K562 (cell line): ENCODE measurements at regions not wholly inside any gene's neighbourhood (a gene's known extent, or its start where the extent isn't known, plus 50 kb on each side); places are given as distances from the start of the nearest gene placed in this dataset.

Source experiments
- ATAC-seq: fragments of 200-7000 bp; cut with Tn5 transposase; 3 replicates; pipeline ENCODE4 v1.9.1; 2020; ENCODE audit warnings: moderate library complexity
- BruUV-seq: library from RNA; stranded (reverse); fragments of 400-500 nt; replicated peaks from 2 replicates; lab custom pipeline; 2021; lab: Mats Ljungman, UMichigan
- CTCF ChIA-PET: fragments of 300-600 bp; formaldehyde crosslinking; extraction: SDS; loops from one replicate; lab custom pipeline; 2021; ENCODE audit warnings: low intra/inter-chr PET ratio; lab: Yijun Ruan, JAX
- POLR2A ChIA-PET: fragments of 300-600, 350-650 bp; sonication (Branson Sonifier 250); formaldehyde crosslinking; extraction: SDS; loops from one replicate; lab custom pipeline; 2021; ENCODE audit warnings: antibody characterized with exemption, inconsistent platforms; lab: Yijun Ruan, JAX
- DNase-seq, 4 experiments: peaks; one replicate each; pipeline versions ENCODE4 v3.0.0 to v3.0.0-alpha.2; 2011 to 2018; ENCODE audit warnings: low spot score in 3 of 4, mixed read lengths in 3 of 4; ENCODE audit errors: extremely low read depth in 1 of 4
- FAIRE-seq: peaks from 2 replicates; lab custom pipeline; 2011; peaks lifted over from hg19 to GRCh38; lab: Jason Lieb, UNC
- H2AFZ ChIP-seq: 2 replicates; pipeline ENCODE4 v1.6.0; 2011; ENCODE audit warnings: low read depth, low read length, control low read depth, inconsistent platforms
- H3K27ac ChIP-seq: fragments of 200-600 bp; 3 replicates; pipeline ENCODE4 v1.8.0; 2011; ENCODE audit warnings: low read depth, mild to moderate bottlenecking, control low read depth, inconsistent platforms, low read length, moderate library complexity, mixed read lengths; ENCODE audit errors: extremely low read depth
- H3K27me3 ChIP-seq, 2 experiments: fragments of 300-600 bp in 1 of 2; 2 replicates in 1 of 2; 3 replicates in 1 of 2; pipeline versions ENCODE4 v1.6.0 to v1.8.0; 2011; ENCODE audit warnings: inconsistent platforms in 2 of 2, low read length in 2 of 2, mild to moderate bottlenecking in 1 of 2, mixed read lengths in 1 of 2, moderate library complexity in 1 of 2; ENCODE audit not compliant: control insufficient read depth in 2 of 2, insufficient read depth in 2 of 2
- H3K36me3 ChIP-seq: fragments of 300-600 bp; 3 replicates; pipeline ENCODE4 v1.8.0; 2011; ENCODE audit warnings: mild to moderate bottlenecking, low read length, inconsistent platforms; ENCODE audit not compliant: control insufficient read depth, insufficient read depth
- H3K4me1 ChIP-seq, 2 experiments: fragments of 200-600 bp in 1 of 2; replicated peaks in 1 of 2; 2 replicates in 1 of 2; 3 replicates in 1 of 2; pipeline versions ENCODE4 v1.5.1 to v1.8.0; 2011; ENCODE audit warnings: inconsistent platforms in 2 of 2, low read length in 2 of 2, mild to moderate bottlenecking in 1 of 2, mixed read lengths in 1 of 2, moderate library complexity in 1 of 2; ENCODE audit not compliant: control insufficient read depth in 2 of 2, insufficient read depth in 2 of 2
- H3K4me2 ChIP-seq: 2 replicates; pipeline ENCODE4 v1.6.1; 2011; ENCODE audit warnings: low read length, control low read depth, inconsistent platforms, mixed read lengths; ENCODE audit not compliant: insufficient read depth
- H3K4me3 ChIP-seq: fragments of 200-600 bp; sonication (generic), shearing (Covaris generic); 2 replicates; pipeline ENCODE4 v1.5.1; 2016; ENCODE audit warnings: control low read depth, inconsistent platforms
- H3K79me2 ChIP-seq: fragments of 200-600 bp; 3 replicates; pipeline ENCODE4 v1.8.0; 2011; ENCODE audit warnings: low read length, inconsistent platforms; ENCODE audit not compliant: control insufficient read depth, insufficient read depth
- H3K9ac ChIP-seq, 2 experiments: 2 replicates each; pipeline versions ENCODE4 v1.6.0 to v1.6.1; 2011; ENCODE audit warnings: low read depth in 2 of 2, low read length in 2 of 2, control low read depth in 1 of 2, inconsistent platforms in 1 of 2, mild to moderate bottlenecking in 1 of 2, mixed read lengths in 1 of 2; ENCODE audit not compliant: insufficient read depth in 1 of 2
- H3K9me1 ChIP-seq: one replicate; pipeline ENCODE4 v1.6.0; 2011; ENCODE audit warnings: inconsistent platforms, mild to moderate bottlenecking, low read length, moderate library complexity; ENCODE audit not compliant: control insufficient read depth, insufficient read depth
- H3K9me3 ChIP-seq: replicated peaks from 2 replicates; pipeline ENCODE4 v1.5.1; 2011; ENCODE audit warnings: low read depth, low read length, inconsistent platforms; ENCODE audit not compliant: control insufficient read depth, insufficient read depth
- H4K20me1 ChIP-seq: replicated peaks from 2 replicates; pipeline ENCODE4 v1.6.1; 2011; ENCODE audit warnings: low read length, inconsistent platforms, mixed read lengths; ENCODE audit not compliant: control insufficient read depth, insufficient read depth
- ARHGAP35 ChIP-seq: fragments of 450-650 bp; IDR thresholded peaks from 2 replicates; pipeline ENCODE4 v1.6.1; 2018; ENCODE audit not compliant: partially characterized antibody
- BRD9 ChIP-seq: fragments of 450-650 bp; IDR thresholded peaks from 2 replicates; pipeline ENCODE4 v1.6.1; 2018; ENCODE audit warnings: low read depth; ENCODE audit not compliant: partially characterized antibody
- CBX8 ChIP-seq: fragments of 200-600 bp; sonication (generic); IDR thresholded peaks from 2 replicates; pipeline ENCODE4 v1.6.1; 2012; ENCODE audit warnings: borderline replicate concordance, mixed run types, low read depth, mild to moderate bottlenecking, moderate library complexity, mixed read lengths, low read length, control low read depth, inconsistent platforms; ENCODE audit not compliant: poor library complexity, severe bottlenecking; ENCODE audit errors: extremely low read depth
- CHD2 ChIP-seq: IDR thresholded peaks from 2 replicates; pipeline ENCODE4 v1.6.1; 2011; ENCODE audit warnings: low read depth, low read length
- ESRRB ChIP-seq: fragments of 250-450 bp; sonication (Bioruptor Pico); IDR thresholded peaks from 2 replicates; pipeline ENCODE4 v1.5.0; 2020; ENCODE audit warnings: mild to moderate bottlenecking, moderate library complexity, borderline replicate concordance
- ETV1 ChIP-seq: fragments of 450-650 bp; conservative IDR thresholded peaks from 2 replicates; pipeline ENCODE4 v1.6.1; 2016; ENCODE audit warnings: missing genetic modification characterization, control low read depth, low read depth, missing compliant biosample characterization
- LARP7 ChIP-seq: fragments of 450-650 bp; IDR thresholded peaks from 2 replicates; pipeline ENCODE4 v1.6.1; 2016
- MAX ChIP-seq: sonication (generic); formaldehyde crosslinking; IDR thresholded peaks from 2 replicates; pipeline ENCODE4 v1.9.0; 2022; ENCODE audit warnings: mild to moderate bottlenecking, missing genetic modification reagents
- MAZ ChIP-seq, 2 experiments: fragments of 450-650 bp in 1 of 2; sonication (generic) in 1 of 2; formaldehyde crosslinking; IDR thresholded peaks in 1 of 2; conservative IDR thresholded peaks in 1 of 2; 2 replicates each; pipeline versions ENCODE4 v1.4.0 to v1.5.0; 2020; ENCODE audit warnings: mild to moderate bottlenecking in 1 of 2, missing genetic modification reagents in 1 of 2
- NONO ChIP-seq, 2 experiments: fragments of 200-400 bp in 1 of 2; fragments of 450-650 bp in 1 of 2; formaldehyde crosslinking in 1 of 2; IDR thresholded peaks; 2 replicates each; pipeline ENCODE4 v1.6.1; 2017; ENCODE audit warnings: low read depth in 2 of 2, mild to moderate bottlenecking in 2 of 2, moderate library complexity in 2 of 2, low read length in 1 of 2
- SMARCE1 ChIP-seq: fragments of 450-650 bp; IDR thresholded peaks from 2 replicates; pipeline ENCODE4 v1.7.1; 2016; ENCODE audit warnings: mild to moderate bottlenecking
- TFAM ChIP-seq: fragments of 250-450 bp; sonication (Bioruptor Pico); conservative IDR thresholded peaks from 2 replicates; pipeline ENCODE4 v1.5.0; 2021; ENCODE audit warnings: mild to moderate bottlenecking, moderate library complexity
- ZBTB26 ChIP-seq: fragments of 450-650 bp; formaldehyde crosslinking; IDR thresholded peaks from 2 replicates; pipeline ENCODE4 v1.4.0; 2022; ENCODE audit warnings: missing genetic modification characterization
- ZNF780A ChIP-seq: fragments of 250-450 bp; sonication (Bioruptor Pico); IDR thresholded peaks from 2 replicates; pipeline ENCODE4 v1.5.0; 2021; ENCODE audit warnings: mild to moderate bottlenecking
- WGBS: fragments of 100-300 bp; shearing (Covaris generic); methylation state at CpG from one replicate; pipeline ENCODE4 v1.1.6; 2016; ENCODE audit warnings: low coverage, mixed read lengths; ENCODE audit not compliant: insufficient coverage; ENCODE audit errors: missing lambda C conversion rate; 5-methylcytosine and 5-hydroxymethylcytosine counted together
- in situ Hi-C: fragments of 300-500 bp; cut with MboI; formaldehyde crosslinking; loops from 4 replicates; pipeline ENCODE4 v1.15.0; 2018; ENCODE audit warnings: inconsistent platforms, mixed read lengths
- intact Hi-C: fragments of 100-400 bp; cut with micrococcal nuclease; formaldehyde crosslinking; loops from 2 replicates; pipeline ENCODE4 v1.14.2; 2022

GRCh38 chr13:78999494-78999893 lies 340.5 kb upstream of the OBI1 start:
- H3K9me1 ChIP-seq = no peaks in the 10 kb centered on the region
- no peaks in the 10 kb centered on the region for H3K27me3 ChIP-seq
- no peak overlapping the region for H3K9ac ChIP-seq
- no peaks in the 10 kb centered on the region for H3K79me2 ChIP-seq
- no TSS peak for BruUV-seq
- no peak overlapping the region for H2AFZ ChIP-seq
- H3K27ac ChIP-seq = no peak overlapping the region
- H3K4me2 ChIP-seq = no peak overlapping the region
- ATAC-seq (no peak), FAIRE-seq (no peak), DNase-seq (no peak)
- TF ChIP-seq LARP7 (no peak), ZNF780A (CRISPR knock-in tag) (no peak), SMARCE1 (no peak), ETV1 (tag) (no peak), MAZ (CRISPR knock-in tag; conservative IDR thresholded peaks at IDR 0.05 in 1 of 2, IDR thresholded peaks at IDR 0.05 in 1 of 2) (no peak), MAX (CRISPR knock-in tag) (no peak), ZBTB26 (no peak), ARHGAP35 (no peak), NONO (IDR thresholded peaks at IDR 0.05; ENCODE audit: low read depth in 2 of 2, low read length in 1 of 2) (no peak), BRD9 (no peak), ESRRB (no peak), CHD2 (no peak), TFAM (CRISPR knock-in tag) (no peak), CBX8 (no peak)
- POLR2A ChIA-PET = no interaction called here
- H3K9me3 ChIP-seq = no peaks in the 10 kb centered on the region
- no peak overlapping the region for H3K4me3 ChIP-seq
- H4K20me1 ChIP-seq = no peaks in the 10 kb centered on the region
- in situ Hi-C loops = loop anchor here (25.0 kb wide), 1 partner anchor 862 kb away; no protein-coding TSS in a partner anchor
- intact Hi-C loops = no loop called here
- no peaks in the 10 kb centered on the region for H3K36me3 ChIP-seq
- CTCF ChIA-PET = no interaction called here
- no peaks in the 10 kb centered on the region for H3K4me1 ChIP-seq
- 0% methylated on average over 4 of the region's 4 CpGs for WGBS
